ENCODE measurements at regions not wholly inside any gene's neighbourhood (a gene's known extent, or its start where the extent isn't known, plus 50 kb on each side); places are given as distances from the start of the nearest gene placed in this dataset.

- DNase-seq (ENCODE audit: low spot score), result no peak
- TF ChIP-seq CTCF (IDR thresholded peaks at IDR 0.05; ENCODE audit: borderline replicate concordance, control extremely low read depth, extremely low read depth, insufficient read depth, missing control alignments), result no peak
- in situ Hi-C loops (cut with MboI; ENCODE audit: low sequenced_read_pairs, unreplicated experiment), result no loop called here
Observed at GRCh38 chr2:150944315-150944714, 317.3 kb downstream of the RBM43 start.

GRCh38 chr2:150939087-150939486 is 322.6 kb downstream of the RBM43 start:
- TF ChIP-seq CTCF (IDR thresholded peaks at IDR 0.05; ENCODE audit: borderline replicate concordance, control extremely low read depth, extremely low read depth, insufficient read depth, missing control alignments), result no peak
- DNase-seq (ENCODE audit: low spot score), result no peak
- in situ Hi-C loops (cut with MboI; ENCODE audit: low sequenced_read_pairs, unreplicated experiment), result no loop called here

GRCh38 chr2:150938527-150938926 is 323.1 kb downstream of the RBM43 start:
- no peak for TF ChIP-seq CTCF (IDR thresholded peaks at IDR 0.05; ENCODE audit: borderline replicate concordance, control extremely low read depth, extremely low read depth, insufficient read depth, missing control alignments)
- in situ Hi-C loops (cut with MboI; ENCODE audit: low sequenced_read_pairs, unreplicated experiment), result no loop called here

GRCh38 chr2:150937030-150937429 is 324.6 kb downstream of the RBM43 start:
- no peak for DNase-seq (ENCODE audit: low spot score)
- in situ Hi-C loops (cut with MboI; ENCODE audit: low sequenced_read_pairs, unreplicated experiment), result no loop called here
- no peak for TF ChIP-seq CTCF (IDR thresholded peaks at IDR 0.05; ENCODE audit: borderline replicate concordance, control extremely low read depth, extremely low read depth, insufficient read depth, missing control alignments)

More at GRCh38 chr2:150938527-150938926, 323.1 kb downstream of the RBM43 start:
- no peak for DNase-seq (ENCODE audit: low spot score)

- DNase-seq (ENCODE audit: low spot score), result no peak
- TF ChIP-seq CTCF (IDR thresholded peaks at IDR 0.05; ENCODE audit: borderline replicate concordance, control extremely low read depth, extremely low read depth, insufficient read depth, missing control alignments), result no peak
- in situ Hi-C loops (cut with MboI; ENCODE audit: low sequenced_read_pairs, unreplicated experiment), result no loop called here
Observed at GRCh38 chr2:150931451-150931850, 330.2 kb downstream of the RBM43 start.

- in situ Hi-C loops (cut with MboI; ENCODE audit: low sequenced_read_pairs, unreplicated experiment), result no loop called here
- DNase-seq (ENCODE audit: low spot score), result no peak
- TF ChIP-seq CTCF (IDR thresholded peaks at IDR 0.05; ENCODE audit: borderline replicate concordance, control extremely low read depth, extremely low read depth, insufficient read depth, missing control alignments), result no peak
Observed at GRCh38 chr2:150925611-150926010, 336.1 kb downstream of the RBM43 start.

- no peak for TF ChIP-seq CTCF (IDR thresholded peaks at IDR 0.05; ENCODE audit: borderline replicate concordance, control extremely low read depth, extremely low read depth, insufficient read depth, missing control alignments)
- DNase-seq (ENCODE audit: low spot score), result no peak
- in situ Hi-C loops (cut with MboI; ENCODE audit: low sequenced_read_pairs, unreplicated experiment), result no loop called here
Observed at GRCh38 chr2:150924878-150925277, 336.8 kb downstream of the RBM43 start.

Data from GM13976 (cell line).